HepG2 (cell line): ENCODE measurements at regions not wholly inside any gene's neighbourhood (a gene's known extent, or its start where the extent isn't known, plus 50 kb on each side); places are given as distances from the start of the nearest gene placed in this dataset.

Experiments
- ATAC-seq: fragments of 200-7000 bp; cut with Tn5 transposase; 3 replicates; pipeline ENCODE4 v1.9.1; 2020; ENCODE audit warnings: mild to moderate bottlenecking, moderate library complexity
- BruUV-seq: library from RNA; stranded (reverse); fragments of 400-500 nt; replicated peaks from 2 replicates; lab custom pipeline; 2021; lab: Mats Ljungman, UMichigan
- CTCF ChIA-PET: fragments of 300-600 bp; formaldehyde crosslinking; extraction: SDS; loops from one replicate; lab custom pipeline; 2021; ENCODE audit warnings: low total read pairs, inconsistent platforms, low intra/inter-chr PET ratio; lab: Yijun Ruan, JAX
- POLR2A ChIA-PET: fragments of 350-600 bp; sonication (Branson Sonifier 250); formaldehyde crosslinking; loops from one replicate; lab custom pipeline; 2020; ENCODE audit warnings: antibody characterized with exemption, inconsistent platforms; lab: Yijun Ruan, JAX
- DNase-seq: peaks from one replicate; pipeline ENCODE4 v3.0.0-alpha.2; 2015; ENCODE audit warnings: low spot score
- FAIRE-seq: peaks from 3 replicates; lab custom pipeline; 2011; peaks lifted over from hg19 to GRCh38; lab: Jason Lieb, UNC
- H2AFZ ChIP-seq: one replicate; pipeline ENCODE4 v1.6.1; 2011; ENCODE audit warnings: low read length, inconsistent platforms
- H3K27ac ChIP-seq: fragments of 300-600 bp; 3 replicates; pipeline ENCODE4 v1.8.0; 2011; ENCODE audit warnings: mixed run types, mild to moderate bottlenecking, mixed read lengths, low read length, inconsistent platforms; ENCODE audit not compliant: insufficient read depth; ENCODE audit errors: extremely low read length
- H3K27me3 ChIP-seq, 2 experiments: fragments of 200-600 bp in 1 of 2; 2 replicates in 1 of 2; 3 replicates in 1 of 2; pipeline versions ENCODE4 v1.6.0 to v1.8.0; 2011; ENCODE audit warnings: low read length in 2 of 2, mild to moderate bottlenecking in 2 of 2, moderate library complexity in 2 of 2, inconsistent platforms in 1 of 2; ENCODE audit not compliant: insufficient read depth in 2 of 2, control insufficient read depth in 1 of 2
- H3K36me3 ChIP-seq, 2 experiments: fragments of 200-600 bp in 1 of 2; replicated peaks in 1 of 2; 2 replicates in 1 of 2; 3 replicates in 1 of 2; pipeline versions ENCODE4 v1.5.1 to v1.8.0; 2011; ENCODE audit warnings: low read length in 2 of 2, inconsistent platforms in 1 of 2; ENCODE audit not compliant: insufficient read depth in 2 of 2, control insufficient read depth in 1 of 2
- H3K4me1 ChIP-seq: 2 replicates; pipeline ENCODE4 v1.5.1; 2012; ENCODE audit warnings: low read length, inconsistent platforms; ENCODE audit not compliant: insufficient read depth
- H3K4me2 ChIP-seq: 2 replicates; pipeline ENCODE4 v1.6.0; 2011; ENCODE audit warnings: low read depth, low read length, inconsistent platforms
- H3K4me3 ChIP-seq, 3 experiments: fragments of 200-600 bp in 1 of 3; sonication (generic), shearing (Covaris generic) in 1 of 3; replicated peaks in 1 of 3; 2 replicates each; pipeline ENCODE4 v1.5.1; 2011 to 2016; ENCODE audit warnings: low read length in 3 of 3, inconsistent platforms in 2 of 3, low read depth in 2 of 3, mild to moderate bottlenecking in 2 of 3, control low read depth in 1 of 3, mixed read lengths in 1 of 3; ENCODE audit not compliant: insufficient read depth in 1 of 3
- H3K79me2 ChIP-seq: one replicate; pipeline ENCODE4 v1.6.1; 2011; ENCODE audit warnings: low read length, inconsistent platforms; ENCODE audit not compliant: insufficient read depth
- H3K9ac ChIP-seq: 2 replicates; pipeline ENCODE4 v1.6.0; 2011; ENCODE audit warnings: mild to moderate bottlenecking, low read depth, low read length, inconsistent platforms; ENCODE audit not compliant: insufficient read depth
- H3K9me3 ChIP-seq: 2 replicates; pipeline ENCODE4 v1.5.1; 2012; ENCODE audit warnings: mild to moderate bottlenecking, low read length
- H4K20me1 ChIP-seq: 2 replicates; pipeline ENCODE4 v1.6.0; 2011; ENCODE audit warnings: inconsistent platforms, mild to moderate bottlenecking, low read length, moderate library complexity; ENCODE audit not compliant: insufficient read depth
- CHCHD3 ChIP-seq: sonication (generic); formaldehyde crosslinking; IDR thresholded peaks from 2 replicates; pipeline ENCODE4 v1.8.0; 2022; ENCODE audit warnings: mild to moderate bottlenecking, missing genetic modification reagents, moderate library complexity
- CHD4 ChIP-seq: fragments of 200-600 bp; sonication (generic); IDR thresholded peaks from 2 replicates; pipeline ENCODE4 v1.7.0; 2017; ENCODE audit warnings: mild to moderate bottlenecking, low read length, borderline replicate concordance
- CREB1 ChIP-seq, 2 experiments: fragments of 450-650 bp in 1 of 2; IDR thresholded peaks; 2 replicates each; pipeline ENCODE4 v1.6.1; 2016 to 2017; ENCODE audit warnings: control low read depth in 1 of 2, mild to moderate bottlenecking in 1 of 2, missing compliant biosample characterization in 1 of 2, missing genetic modification characterization in 1 of 2
- HDAC6 ChIP-seq: fragments of 200-600 bp; sonication (generic); IDR thresholded peaks from 2 replicates; pipeline ENCODE4 v1.7.0; 2017; ENCODE audit warnings: mild to moderate bottlenecking, antibody characterized with exemption, low read length, low read depth
- HNRNPLL ChIP-seq: fragments of 200-400 bp; formaldehyde crosslinking; IDR thresholded peaks from 2 replicates; pipeline ENCODE4 v1.6.1; 2017; ENCODE audit warnings: mild to moderate bottlenecking, low read depth, low read length; ENCODE audit not compliant: poor library complexity, severe bottlenecking
- SP140L ChIP-seq: sonication (generic); formaldehyde crosslinking; IDR thresholded peaks from 2 replicates; pipeline ENCODE4 v1.4.0; 2020; ENCODE audit warnings: missing genetic modification reagents, borderline replicate concordance
- XRCC5 ChIP-seq: fragments of 200-400 bp; formaldehyde crosslinking; optimal IDR thresholded peaks from 2 replicates; pipeline ENCODE3; 2017; ENCODE audit warnings: mild to moderate bottlenecking, low read length
- ZC3H13 ChIP-seq: sonication (generic); formaldehyde crosslinking; IDR thresholded peaks from 2 replicates; pipeline ENCODE4 v1.8.1; 2023; ENCODE audit warnings: mild to moderate bottlenecking, missing genetic modification reagents, moderate library complexity
- ZNF446 ChIP-seq: sonication (generic); formaldehyde crosslinking; IDR thresholded peaks from 2 replicates; pipeline ENCODE4 v1.5.0; 2020; ENCODE audit warnings: mild to moderate bottlenecking, missing genetic modification reagents
- ZNF543 ChIP-seq: sonication (generic); formaldehyde crosslinking; IDR thresholded peaks from 2 replicates; pipeline ENCODE4 v1.4.0; 2020; ENCODE audit warnings: mild to moderate bottlenecking, missing genetic modification reagents
- ZNF557 ChIP-seq: sonication (generic); formaldehyde crosslinking; IDR thresholded peaks from 2 replicates; pipeline ENCODE4 v1.4.0; 2020; ENCODE audit warnings: missing genetic modification reagents
- ZNF776 ChIP-seq: sonication (generic); formaldehyde crosslinking; IDR thresholded peaks from 2 replicates; pipeline ENCODE4 v1.4.0; 2020; ENCODE audit warnings: mild to moderate bottlenecking, missing genetic modification reagents
- WGBS: methylation state at CpG from one replicate; pipeline ENCODE4 v1.1.6; 2017; ENCODE audit warnings: low lambda C conversion rate; 5-methylcytosine and 5-hydroxymethylcytosine counted together
- in situ Hi-C: cut with HindIII; loops from 2 replicates; pipeline ENCODE4 v1.10.0; 2017; ENCODE audit warnings: low pct_unique_long_range_greater_than_20kb; ENCODE audit not compliant: extremely low pct_ligation_motif_present
- intact Hi-C: fragments of 100-400 bp; cut with micrococcal nuclease; formaldehyde crosslinking; loops from one replicate; pipeline ENCODE4 v1.10.0; 2022; ENCODE audit not compliant: unreplicated experiment
- TF ChIP-seq, protein P1 (sequence below): sonication (generic); formaldehyde crosslinking; IDR thresholded peaks from 2 replicates; pipeline ENCODE4 v1.8.1; 2023; ENCODE audit warnings: mild to moderate bottlenecking, moderate library complexity, missing genetic modification reagents
- TF ChIP-seq, protein P2 (sequence below): sonication (generic); formaldehyde crosslinking; IDR thresholded peaks from 2 replicates; pipeline ENCODE4 v1.9.0; 2021; ENCODE audit warnings: missing genetic modification reagents, mild to moderate bottlenecking, borderline replicate concordance

DNA sequence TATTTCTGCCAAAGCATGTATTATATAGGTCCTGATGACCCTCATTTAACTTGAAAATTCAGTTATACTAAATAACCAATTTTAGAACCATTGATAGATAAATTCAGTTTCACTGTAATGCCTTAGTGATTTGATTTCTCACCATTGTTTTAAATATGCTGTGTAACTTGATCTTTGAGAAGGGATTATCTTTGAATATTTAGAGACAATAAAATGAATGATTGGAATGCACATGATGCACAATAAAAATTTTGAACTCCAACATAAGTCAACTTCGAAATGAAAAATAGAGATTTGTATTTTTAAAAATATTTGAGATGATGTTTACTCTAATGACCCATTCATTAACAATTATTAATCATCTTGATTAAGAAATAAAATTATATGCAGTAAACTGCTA is 654.5 kb downstream of the OLFM4 start:
- CTCF ChIA-PET = no interaction called here
- no peak overlapping the region for H3K4me3 ChIP-seq
- FAIRE-seq = no peak
- TF ChIP-seq ZC3H13 (CRISPR knock-in tag) = no peak
- no peak for TF ChIP-seq ZNF557 (CRISPR knock-in tag)
- TF ChIP-seq, all 625 proteins: peak for 0
- Histone ChIP-seq H3K9me3 (peaks cover 88% of the 10 kb centered on the region), H3K9ac (no peak overlapping the region), H3K27ac (no peak overlapping the region), H3K4me2 (no peak overlapping the region), H3K79me2 (no peaks in the 10 kb centered on the region), H3K36me3 (no peaks in the 10 kb centered on the region), H2AFZ (no peak overlapping the region), H3K4me1 (no peaks in the 10 kb centered on the region), H3K27me3 (no peaks in the 10 kb centered on the region), H4K20me1 (no peaks in the 10 kb centered on the region)
- BruUV-seq = no TSS peak
- DNase-seq = no peak
- in situ Hi-C loops = no loop called here
- POLR2A ChIA-PET = no interaction called here
- intact Hi-C loops = no loop called here
- WGBS = 0% methylated on average over 1 of the region's 1 CpG
- ATAC-seq = no peak

DNA sequence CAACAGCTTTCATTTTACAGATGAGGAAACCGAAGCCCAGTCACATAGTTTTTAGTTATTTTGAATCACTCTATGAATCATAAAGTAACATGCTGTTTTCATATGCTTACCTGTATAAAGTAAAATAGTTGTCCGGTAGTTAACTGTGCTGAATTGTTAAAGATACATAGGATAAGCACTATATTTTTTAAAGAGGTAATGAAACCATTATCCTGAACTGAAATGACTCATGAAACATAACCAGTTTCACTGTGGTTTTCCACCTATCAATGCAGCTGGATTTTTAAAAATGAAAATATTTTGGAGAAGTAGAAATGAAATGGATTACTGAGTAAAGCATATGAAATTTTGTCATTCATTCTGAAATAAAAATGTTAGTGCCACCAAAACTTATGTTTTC is 655.0 kb downstream of the OLFM4 start:
- TF ChIP-seq HNRNPLL (no peak), XRCC5 (no peak), ZNF776 (CRISPR knock-in tag) (no peak), CREB1 (IDR thresholded peaks at IDR 0.05) (no peak), CREB1 (CRISPR knock-in tag; IDR thresholded peaks at IDR 0.05) (no peak), ZNF543 (CRISPR knock-in tag) (no peak), CHD4 (no peak), HDAC6 (no peak), ZNF446 (no peak), SP140L (CRISPR knock-in tag) (no peak), CHCHD3 (CRISPR knock-in tag) (no peak)
- TF ChIP-seq, protein P1, sequence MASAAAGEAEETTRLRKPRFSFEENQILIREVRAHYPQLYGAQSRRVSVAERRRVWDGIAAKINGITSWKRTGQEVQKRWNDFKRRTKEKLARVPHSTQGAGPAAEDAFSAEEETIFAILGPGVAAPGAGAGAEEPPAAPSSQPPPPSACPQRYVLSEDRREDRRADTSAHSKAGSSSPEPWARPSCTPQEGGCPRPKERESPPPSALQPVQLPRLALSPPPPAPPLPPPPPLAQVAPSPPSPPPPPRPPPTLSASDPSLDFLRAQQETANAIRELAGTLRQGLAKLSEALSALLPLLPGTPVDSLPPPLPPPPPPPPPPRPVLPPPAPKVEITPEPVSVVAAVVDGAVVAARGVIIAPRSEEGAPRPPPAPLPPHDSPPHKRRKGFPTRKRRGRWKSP (CRISPR knock-in tag) = no peak
- TF ChIP-seq, protein P2, sequence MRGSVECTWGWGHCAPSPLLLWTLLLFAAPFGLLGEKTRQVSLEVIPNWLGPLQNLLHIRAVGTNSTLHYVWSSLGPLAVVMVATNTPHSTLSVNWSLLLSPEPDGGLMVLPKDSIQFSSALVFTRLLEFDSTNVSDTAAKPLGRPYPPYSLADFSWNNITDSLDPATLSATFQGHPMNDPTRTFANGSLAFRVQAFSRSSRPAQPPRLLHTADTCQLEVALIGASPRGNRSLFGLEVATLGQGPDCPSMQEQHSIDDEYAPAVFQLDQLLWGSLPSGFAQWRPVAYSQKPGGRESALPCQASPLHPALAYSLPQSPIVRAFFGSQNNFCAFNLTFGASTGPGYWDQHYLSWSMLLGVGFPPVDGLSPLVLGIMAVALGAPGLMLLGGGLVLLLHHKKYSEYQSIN (CRISPR knock-in tag) = no peak
- CTCF ChIA-PET = no interaction called here
- Histone ChIP-seq H3K4me2 (no peak overlapping the region), H4K20me1 (no peaks in the 10 kb centered on the region), H3K9ac (no peak overlapping the region), H2AFZ (no peak overlapping the region), H3K79me2 (no peaks in the 10 kb centered on the region), H3K4me3 (no peak overlapping the region), H3K36me3 (no peaks in the 10 kb centered on the region), H3K4me1 (no peaks in the 10 kb centered on the region), H3K27me3 (no peaks in the 10 kb centered on the region), H3K9me3 (peaks cover 88% of the 10 kb centered on the region), H3K27ac (no peak overlapping the region)
- ATAC-seq (no peak), FAIRE-seq (no peak), DNase-seq (no peak)
- POLR2A ChIA-PET = no interaction called here
- BruUV-seq = no TSS peak
- in situ Hi-C loops (no loop called here), intact Hi-C loops (no loop called here)
- 8% methylated on average over 2 of the region's 2 CpGs for WGBS
